H9 (cell line): ENCODE measurements at regions not wholly inside any gene's neighbourhood (a gene's known extent, or its start where the extent isn't known, plus 50 kb on each side); places are given as distances from the start of the nearest gene placed in this dataset.

ENCODE experiments used
- DNase-seq: peaks from one replicate; pipeline ENCODE4 v3.0.0-alpha.2; 2017
- H2AFZ ChIP-seq: one replicate; pipeline ENCODE4 v1.6.1; 2013; ENCODE audit warnings: mild to moderate bottlenecking, low read length, control low read depth, moderate library complexity
- H2AK5ac ChIP-seq: 2 replicates; pipeline ENCODE4 v1.6.1; 2013; ENCODE audit warnings: low read length, control low read depth, mixed read lengths; ENCODE audit not compliant: insufficient read length
- H2BK120ac ChIP-seq: one replicate; pipeline ENCODE4 v1.6.1; 2013; ENCODE audit warnings: low read depth, mild to moderate bottlenecking, low read length, control low read depth, inconsistent platforms; ENCODE audit not compliant: poor library complexity, severe bottlenecking
- H2BK12ac ChIP-seq: 2 replicates; pipeline ENCODE4 v1.6.1; 2013; ENCODE audit warnings: low read length, control low read depth, mixed read lengths, low read depth; ENCODE audit not compliant: insufficient read length
- H2BK15ac ChIP-seq: 2 replicates; pipeline ENCODE4 v1.6.1; 2013; ENCODE audit warnings: low read depth, low read length, control low read depth
- H2BK20ac ChIP-seq: one replicate; pipeline ENCODE4 v1.6.1; 2013; ENCODE audit warnings: low read depth, mild to moderate bottlenecking, low read length, control low read depth, inconsistent platforms; ENCODE audit not compliant: poor library complexity, severe bottlenecking
- H2BK5ac ChIP-seq: 2 replicates; pipeline ENCODE4 v1.6.1; 2013; ENCODE audit warnings: low read length, control low read depth, mixed read lengths; ENCODE audit not compliant: insufficient read length
- H3K14ac ChIP-seq: 2 replicates; pipeline ENCODE4 v1.6.1; 2013; ENCODE audit warnings: low read length, control low read depth; ENCODE audit not compliant: insufficient read depth
- H3K18ac ChIP-seq: 2 replicates; pipeline ENCODE4 v1.6.1; 2013; ENCODE audit warnings: low read depth, mild to moderate bottlenecking, mixed read lengths, low read length, control low read depth; ENCODE audit not compliant: insufficient read length
- H3K23ac ChIP-seq: 2 replicates; pipeline ENCODE4 v1.6.1; 2013; ENCODE audit warnings: low read length, control low read depth, mixed read lengths, low read depth; ENCODE audit not compliant: insufficient read length
- H3K23me2 ChIP-seq: 2 replicates; pipeline ENCODE4 v1.6.1; 2013; ENCODE audit warnings: low read depth, mild to moderate bottlenecking, mixed read lengths, low read length, control low read depth; ENCODE audit not compliant: insufficient read length, poor library complexity, severe bottlenecking
- H3K27ac ChIP-seq: 2 replicates; pipeline ENCODE4 v1.5.1; 2013; ENCODE audit warnings: low read length, control low read depth, mixed read lengths, low read depth; ENCODE audit not compliant: insufficient read length
- H3K27me3 ChIP-seq: 2 replicates; pipeline ENCODE4 v1.6.1; 2013; ENCODE audit warnings: low read length, control low read depth, inconsistent platforms; ENCODE audit not compliant: insufficient read depth
- H3K4ac ChIP-seq: 2 replicates; pipeline ENCODE4 v1.6.1; 2013; ENCODE audit warnings: low read depth, mild to moderate bottlenecking, control low read depth, inconsistent platforms, low read length, moderate library complexity
- H3K4me1 ChIP-seq: 2 replicates; pipeline ENCODE4 v1.6.1; 2013; ENCODE audit warnings: low read length, control low read depth, inconsistent platforms; ENCODE audit not compliant: insufficient read depth
- H3K4me2 ChIP-seq: 2 replicates; pipeline ENCODE4 v1.6.1; 2013; ENCODE audit warnings: low read length, control low read depth, mixed read lengths; ENCODE audit not compliant: insufficient read length, insufficient read depth
- H3K56ac ChIP-seq: 2 replicates; pipeline ENCODE4 v1.6.1; 2013; ENCODE audit warnings: low read depth, mild to moderate bottlenecking, mixed read lengths, low read length, control low read depth; ENCODE audit not compliant: insufficient read length
- H3K79me1 ChIP-seq: 2 replicates; pipeline ENCODE4 v1.6.1; 2013; ENCODE audit warnings: low read depth, mild to moderate bottlenecking, moderate library complexity, low read length, control low read depth, inconsistent platforms; ENCODE audit not compliant: insufficient read depth, poor library complexity, severe bottlenecking
- H3K79me2 ChIP-seq: 2 replicates; pipeline ENCODE4 v1.6.1; 2013; ENCODE audit warnings: low read length, control low read depth, inconsistent platforms; ENCODE audit not compliant: insufficient read depth
- H3K9ac ChIP-seq: 2 replicates; pipeline ENCODE4 v1.6.1; 2013; ENCODE audit warnings: low read length, control low read depth, mixed read lengths; ENCODE audit not compliant: insufficient read length; ENCODE audit errors: extremely low read depth
- H3K9me3 ChIP-seq: one replicate; pipeline ENCODE4 v1.6.1; 2013; ENCODE audit warnings: low read depth, low read length, inconsistent platforms; ENCODE audit not compliant: control insufficient read depth
- H3T11ph ChIP-seq: one replicate; pipeline ENCODE4 v1.6.1; 2013; ENCODE audit warnings: mild to moderate bottlenecking, low read length, control low read depth, inconsistent platforms
- H4K20me1 ChIP-seq: one replicate; pipeline ENCODE4 v1.6.1; 2013; ENCODE audit not compliant: control insufficient read depth, insufficient read length, insufficient read depth
- H4K5ac ChIP-seq: 2 replicates; pipeline ENCODE4 v1.6.1; 2013; ENCODE audit warnings: low read depth, mild to moderate bottlenecking, mixed read lengths, low read length, control low read depth; ENCODE audit not compliant: insufficient read length
- H4K8ac ChIP-seq: replicated peaks from 2 replicates; pipeline ENCODE4 v1.6.1; 2013; ENCODE audit warnings: low read length, control low read depth, mixed read lengths, low read depth; ENCODE audit not compliant: insufficient read length
- H4K91ac ChIP-seq: 2 replicates; pipeline ENCODE4 v1.6.1; 2013; ENCODE audit warnings: low read depth, mild to moderate bottlenecking, moderate library complexity, mixed read lengths, low read length, control low read depth; ENCODE audit not compliant: insufficient read length
- H3K27ac Mint-ChIP-seq, 3 experiments: 2 replicates in 2 of 3; 3 replicates in 1 of 3; pipeline ENCODE4 v1.8.0; 2020 to 2021; ENCODE audit warnings: mixed read lengths in 3 of 3, mild to moderate bottlenecking in 1 of 3, moderate library complexity in 1 of 3
- H3K27me3 Mint-ChIP-seq: 2 replicates; pipeline ENCODE4 v1.8.0; 2021; ENCODE audit warnings: low read depth, mild to moderate bottlenecking, moderate library complexity, mixed read lengths
- H3K36me3 Mint-ChIP-seq, 3 experiments: 2 replicates in 2 of 3; 3 replicates in 1 of 3; pipeline ENCODE4 v1.8.0; 2020 to 2021; ENCODE audit warnings: low read depth in 3 of 3, mixed read lengths in 3 of 3; ENCODE audit not compliant: insufficient read depth in 1 of 3
- H3K4me1 Mint-ChIP-seq, 2 experiments: 2 replicates each; pipeline ENCODE4 v1.8.0; 2020; ENCODE audit warnings: mixed read lengths in 2 of 2
- H3K4me3 Mint-ChIP-seq, 2 experiments: 2 replicates in 1 of 2; 3 replicates in 1 of 2; pipeline ENCODE4 v1.8.0; 2020 to 2021; ENCODE audit warnings: mild to moderate bottlenecking in 2 of 2, mixed read lengths in 2 of 2, moderate library complexity in 1 of 2
- H3K9me3 Mint-ChIP-seq, 2 experiments: 2 replicates in 1 of 2; 3 replicates in 1 of 2; pipeline ENCODE4 v1.8.0; 2020; ENCODE audit warnings: mild to moderate bottlenecking in 2 of 2, mixed read lengths in 2 of 2, moderate library complexity in 1 of 2
- WGBS: extraction: QIAGEN DNeasy Blood & Tissue Kit; methylation state at CpG from one replicate; pipeline ENCODE4 v1.1.7; 2013; ENCODE audit warnings: missing lambda C conversion rate, low lambda C conversion rate, mixed read lengths; ENCODE audit not compliant: insufficient read length; ENCODE audit errors: extremely low coverage; 5-methylcytosine and 5-hydroxymethylcytosine counted together
- TF ChIP-seq, protein P1 (sequence below): fragments of 200-600 bp; sonication (generic); conservative IDR thresholded peaks from 3 replicates; pipeline ENCODE4 v1.8.0; 2021; ENCODE audit warnings: antibody characterized with exemption, mild to moderate bottlenecking

DNA sequence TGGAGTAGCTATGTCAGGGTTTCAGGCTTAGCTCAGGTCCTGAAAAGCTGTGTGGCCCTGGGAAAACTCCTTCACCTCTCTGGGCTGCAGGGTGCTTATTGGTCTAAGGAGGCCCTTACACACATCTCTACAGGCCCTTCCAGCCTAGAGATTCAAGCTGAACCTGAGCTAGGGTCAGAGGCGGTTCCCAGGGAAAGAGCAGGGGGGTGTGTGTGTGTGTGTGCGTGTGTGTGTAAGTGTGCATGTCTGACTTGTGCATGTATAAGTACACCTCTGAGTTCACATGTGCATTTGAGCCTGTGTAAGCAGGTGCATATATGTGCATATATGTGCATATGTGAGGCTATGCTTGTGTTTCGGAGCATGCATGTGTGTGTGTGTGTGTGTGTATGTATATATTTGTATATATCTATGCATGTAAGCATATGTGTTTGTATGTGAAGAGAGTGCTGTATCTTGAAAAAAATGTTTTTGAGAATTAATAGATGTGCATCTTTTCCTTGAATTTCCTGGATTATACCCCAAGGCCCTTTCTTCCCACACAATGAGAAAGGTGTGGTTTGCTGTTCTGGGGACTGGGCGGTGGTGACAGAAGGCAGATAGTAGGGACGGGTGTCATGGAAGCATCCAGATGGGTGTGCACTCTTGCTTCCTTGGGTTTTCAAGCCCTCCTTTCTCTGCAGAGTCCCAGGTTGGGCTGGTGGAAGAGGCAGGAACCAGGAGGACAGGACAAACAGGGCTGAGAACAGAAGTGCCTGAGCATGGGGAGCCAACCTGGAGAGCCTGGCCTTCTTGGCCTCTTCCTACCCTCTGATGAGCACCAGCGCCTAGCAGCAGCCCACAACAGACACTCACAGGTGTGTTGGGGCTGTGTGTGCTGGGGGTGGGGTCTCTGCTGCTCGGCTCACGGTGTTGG lies 150.3 kb upstream of the TSHZ3 start:
- Histone ChIP-seq H3K4me2 (no peak overlapping the region), H2AFZ (no peak overlapping the region), H4K20me1 (no peaks in the 10 kb centered on the region), H4K5ac (no peak overlapping the region), H3K23me2 (no peaks in the 10 kb centered on the region), H2BK12ac (no peak overlapping the region), H4K91ac (no peak overlapping the region), H2BK5ac (no peak overlapping the region), H3K27ac (no peak overlapping the region), H3K27me3 (no peaks in the 10 kb centered on the region; the same call in 1 of the 2 replicates), H2BK120ac (no peak overlapping the region), H2BK15ac (no peak overlapping the region), H3K4me1 (no peaks in the 10 kb centered on the region), H3T11ph (no peak overlapping the region), H4K8ac (no peak overlapping the region), H3K56ac (no peak overlapping the region), H3K79me2 (no peaks in the 10 kb centered on the region), H3K9me3 (no peaks in the 10 kb centered on the region), H3K79me1 (no peaks in the 10 kb centered on the region), H3K4ac (no peak overlapping the region), H3K9ac (no peak overlapping the region), H2BK20ac (no peak overlapping the region), H3K14ac (no peak overlapping the region), H2AK5ac (no peak overlapping the region), H3K23ac (no peak overlapping the region), H3K18ac (no peak overlapping the region)
- Mint-ChIP-seq H3K36me3 (no peaks in the 10 kb centered on the region; a peak in 1 of 7 replicates), H3K27ac (no peak overlapping the region; a peak in 1 of 7 replicates), H3K4me3 (no peak overlapping the region; a peak in 1 of 5 replicates), H3K9me3 (no peaks in the 10 kb centered on the region), H3K27me3 (no peaks in the 10 kb centered on the region; the same call in none of the 2 replicates), H3K4me1 (peaks cover 6% of the 10 kb centered on the region in 2 experiments)
- TF ChIP-seq, protein P1, sequence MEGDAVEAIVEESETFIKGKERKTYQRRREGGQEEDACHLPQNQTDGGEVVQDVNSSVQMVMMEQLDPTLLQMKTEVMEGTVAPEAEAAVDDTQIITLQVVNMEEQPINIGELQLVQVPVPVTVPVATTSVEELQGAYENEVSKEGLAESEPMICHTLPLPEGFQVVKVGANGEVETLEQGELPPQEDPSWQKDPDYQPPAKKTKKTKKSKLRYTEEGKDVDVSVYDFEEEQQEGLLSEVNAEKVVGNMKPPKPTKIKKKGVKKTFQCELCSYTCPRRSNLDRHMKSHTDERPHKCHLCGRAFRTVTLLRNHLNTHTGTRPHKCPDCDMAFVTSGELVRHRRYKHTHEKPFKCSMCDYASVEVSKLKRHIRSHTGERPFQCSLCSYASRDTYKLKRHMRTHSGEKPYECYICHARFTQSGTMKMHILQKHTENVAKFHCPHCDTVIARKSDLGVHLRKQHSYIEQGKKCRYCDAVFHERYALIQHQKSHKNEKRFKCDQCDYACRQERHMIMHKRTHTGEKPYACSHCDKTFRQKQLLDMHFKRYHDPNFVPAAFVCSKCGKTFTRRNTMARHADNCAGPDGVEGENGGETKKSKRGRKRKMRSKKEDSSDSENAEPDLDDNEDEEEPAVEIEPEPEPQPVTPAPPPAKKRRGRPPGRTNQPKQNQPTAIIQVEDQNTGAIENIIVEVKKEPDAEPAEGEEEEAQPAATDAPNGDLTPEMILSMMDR = no peak
- no CpG with 5 or more reads among the region's 8 CpGs for whole genome bisulfite sequencing
- no peak for DNase-seq
